ENCODE measurements at regions not wholly inside any gene's neighbourhood (a gene's known extent, or its start where the extent isn't known, plus 50 kb on each side); places are given as distances from the start of the nearest gene placed in this dataset.

- ChIA-PET CTCF (interaction anchor here (0.7 to 1.8 kb wide), 3 partner anchors 11 to 271 kb away, joined by 3 to 6 read pairs (median 4); no protein-coding TSS in a partner anchor), POLR2A (no interaction called here)
- H3K4me1 Mint-ChIP-seq = peaks cover 52 to 65% (median 57%) of the 10 kb centered on the region in 3 donors
- H3K4me3 ChIP-seq (ENCODE audit: low read length) = no peak overlapping the region
- H3K9me3 ChIP-seq (ENCODE audit: low read length) = no peaks in the 10 kb centered on the region
- H3K4me3 Mint-ChIP-seq = peak overlapping the region in 4 of 7 donors; percentile 21 to 73 (median 36)
- H3K27me3 ChIP-seq (ENCODE audit: insufficient read depth, low read length, poor library complexity, severe bottlenecking) = no peaks in the 10 kb centered on the region
- peak overlapping the region in 5 of 8 donors; percentile 6 to 78 (median 28) for H3K27ac Mint-ChIP-seq
- peaks cover 46% of the 10 kb centered on the region for H3K4me1 ChIP-seq (ENCODE audit: insufficient read depth, low read length)
- no peak for DNase-seq
- H3K36me3 ChIP-seq (ENCODE audit: insufficient read depth, low read length) = no peaks in the 10 kb centered on the region
- peaks cover 0 to 1% of the 10 kb centered on the region in 2 donors for H3K27me3 Mint-ChIP-seq
- H3K27ac ChIP-seq (ENCODE audit: low read depth, low read length) = no peak overlapping the region
- no peaks in the 10 kb centered on the region for H3K9me3 Mint-ChIP-seq
- peaks cover 1 to 21% (median 9%) of the 10 kb centered on the region in 3 donors for H3K36me3 Mint-ChIP-seq
Observed at GRCh38 chr6:30832864-30833263, 51.5 kb upstream of the DDR1 start.

GRCh38 chr6:30830438-30830837, 53.9 kb upstream of the DDR1 start:
- H3K36me3 Mint-ChIP-seq = peaks cover 0 to 34% (median 9%) of the 10 kb centered on the region in 3 donors
- H3K9me3 ChIP-seq (ENCODE audit: low read length) = no peaks in the 10 kb centered on the region
- peak in 1 of 5 donors; percentile 4 for DNase-seq
- peak overlapping the region; percentile 89 to 94 (median 93) for H3K4me3 Mint-ChIP-seq
- no peaks in the 10 kb centered on the region for H3K27me3 ChIP-seq (ENCODE audit: insufficient read depth, low read length, poor library complexity, severe bottlenecking)
- ChIA-PET POLR2A (interaction anchor here (1.0 to 1.2 kb wide), 2 partner anchors 12 to 109 kb away, joined by 5 to 7 read pairs; no protein-coding TSS in a partner anchor), CTCF (interaction anchor here (0.8 to 13.8 kb wide), 12 partner anchors 14 to 257 kb away, joined by 3 to 148 read pairs (median 6); partner anchors contain the start of genes DDR1 and IER3)
- no peaks in the 10 kb centered on the region for H3K36me3 ChIP-seq (ENCODE audit: insufficient read depth, low read length)
- H3K9me3 Mint-ChIP-seq = no peaks in the 10 kb centered on the region
- H3K4me1 ChIP-seq (ENCODE audit: insufficient read depth, low read length) = peaks cover 59% of the 10 kb centered on the region
- peak overlapping the region; percentile 37 to 100 (median 95) for H3K27ac Mint-ChIP-seq
- peaks cover 66 to 84% (median 73%) of the 10 kb centered on the region in 3 donors for H3K4me1 Mint-ChIP-seq
- H3K27me3 Mint-ChIP-seq = peaks cover 0 to 1% of the 10 kb centered on the region in 2 donors
- peak overlapping the region; percentile 73 for H3K4me3 ChIP-seq (ENCODE audit: low read length)
- peak overlapping the region; percentile 27 for H3K27ac ChIP-seq (ENCODE audit: low read depth, low read length)

GRCh38 chr6:30829639-30830255, 54.6 kb upstream of the DDR1 start:
- Mint-ChIP-seq H3K4me1 (peaks cover 63 to 82% (median 70%) of the 10 kb centered on the region in 3 donors), H3K4me3 (peak overlapping the region; percentile 89 to 94 (median 93)), H3K36me3 (peaks cover 0 to 36% (median 9%) of the 10 kb centered on the region in 3 donors), H3K9me3 (no peaks in the 10 kb centered on the region), H3K27me3 (peaks cover 0 to 1% of the 10 kb centered on the region in 2 donors), H3K27ac (peak overlapping the region; percentile 37 to 100 (median 95))
- H3K27ac ChIP-seq (ENCODE audit: low read depth, low read length) = peak overlapping the region; percentile 27
- CTCF ChIA-PET = interaction anchor here (0.7 to 13.8 kb wide), 18 partner anchors 14 to 350 kb away, joined by 3 to 148 read pairs (median 5); partner anchors contain the start of genes DDR1 and IER3
- H3K9me3 ChIP-seq (ENCODE audit: low read length) = no peaks in the 10 kb centered on the region
- POLR2A ChIA-PET = interaction anchor here (0.8 to 1.2 kb wide), 3 partner anchors 13 to 263 kb away, joined by 3 to 7 read pairs (median 5); no protein-coding TSS in a partner anchor
- H3K36me3 ChIP-seq (ENCODE audit: insufficient read depth, low read length) = no peaks in the 10 kb centered on the region
- H3K4me1 ChIP-seq (ENCODE audit: insufficient read depth, low read length) = peaks cover 52% of the 10 kb centered on the region
- no peaks in the 10 kb centered on the region for H3K27me3 ChIP-seq (ENCODE audit: insufficient read depth, low read length, poor library complexity, severe bottlenecking)
- H3K4me3 ChIP-seq (ENCODE audit: low read length) = peak overlapping the region; percentile 73
- DNase-seq = no peak

- Mint-ChIP-seq H3K36me3 (peaks cover 1 to 43% (median 9%) of the 10 kb centered on the region in 3 donors), H3K4me1 (peaks cover 63 to 82% (median 72%) of the 10 kb centered on the region in 3 donors), H3K27me3 (peaks cover 0 to 3% of the 10 kb centered on the region in 2 donors), H3K27ac (peak overlapping the region; percentile 37 to 100 (median 95)), H3K4me3 (peak overlapping the region; percentile 89 to 94 (median 93)), H3K9me3 (no peaks in the 10 kb centered on the region)
- Histone ChIP-seq H3K4me3 (ENCODE audit: low read length) (peak overlapping the region; percentile 73), H3K36me3 (ENCODE audit: insufficient read depth, low read length) (no peaks in the 10 kb centered on the region), H3K4me1 (ENCODE audit: insufficient read depth, low read length) (peaks cover 45% of the 10 kb centered on the region), H3K9me3 (ENCODE audit: low read length) (no peaks in the 10 kb centered on the region), H3K27me3 (ENCODE audit: insufficient read depth, low read length, poor library complexity, severe bottlenecking) (no peaks in the 10 kb centered on the region), H3K27ac (ENCODE audit: low read depth, low read length) (no peak overlapping the region)
- POLR2A ChIA-PET = interaction anchor here (0.8 kb wide), 1 partner anchor 264 kb away, joined by 3 read pairs; no protein-coding TSS in a partner anchor
- DNase-seq = no peak
- CTCF ChIA-PET = interaction anchor here (0.6 to 13.8 kb wide), 24 partner anchors 9 to 350 kb away, joined by 3 to 148 read pairs (median 4); partner anchors contain the start of genes DDR1 and IER3
Observed at GRCh38 chr6:30829033-30829432, 55.3 kb upstream of the DDR1 start.

- Histone ChIP-seq H3K9me3 (ENCODE audit: low read length) (no peaks in the 10 kb centered on the region), H3K4me3 (ENCODE audit: low read length) (peak overlapping the region; percentile 73), H3K4me1 (ENCODE audit: insufficient read depth, low read length) (peaks cover 44% of the 10 kb centered on the region), H3K36me3 (ENCODE audit: insufficient read depth, low read length) (no peaks in the 10 kb centered on the region), H3K27me3 (ENCODE audit: insufficient read depth, low read length, poor library complexity, severe bottlenecking) (no peaks in the 10 kb centered on the region), H3K27ac (ENCODE audit: low read depth, low read length) (peak overlapping the region; percentile 76)
- Mint-ChIP-seq H3K36me3 (peaks cover 3 to 50% (median 9%) of the 10 kb centered on the region in 3 donors), H3K4me1 (peaks cover 69 to 90% (median 79%) of the 10 kb centered on the region in 3 donors), H3K27ac (peak overlapping the region; percentile 37 to 100 (median 95)), H3K9me3 (no peaks in the 10 kb centered on the region), H3K4me3 (peak overlapping the region; percentile 89 to 94 (median 93)), H3K27me3 (peaks cover 0 to 4% of the 10 kb centered on the region in 2 donors)
- POLR2A ChIA-PET = no interaction called here
- CTCF ChIA-PET = interaction anchor here (0.6 to 13.8 kb wide), 24 partner anchors 8 to 286 kb away, joined by 3 to 148 read pairs (median 5); partner anchors contain the start of genes DDR1 and IER3
- DNase-seq = peak; percentile 62 to 83 (median 67)
Observed at GRCh38 chr6:30828027-30828962, 56.0 kb upstream of the DDR1 start.

GRCh38 chr6:30826961-30827342, 57.4 kb upstream of the DDR1 start:
- H3K27ac Mint-ChIP-seq = peak overlapping the region; percentile 37 to 96 (median 79)
- H3K36me3 ChIP-seq (ENCODE audit: insufficient read depth, low read length) = no peaks in the 10 kb centered on the region
- peaks cover 3 to 58% (median 4%) of the 10 kb centered on the region in 3 donors for H3K36me3 Mint-ChIP-seq
- peaks cover 71 to 97% (median 82%) of the 10 kb centered on the region in 3 donors for H3K4me1 Mint-ChIP-seq
- H3K4me3 Mint-ChIP-seq = peak overlapping the region in 6 of 7 donors; percentile 24 to 93 (median 90)
- H3K27me3 ChIP-seq (ENCODE audit: insufficient read depth, low read length, poor library complexity, severe bottlenecking) = no peaks in the 10 kb centered on the region
- H3K27me3 Mint-ChIP-seq = peaks cover 0 to 3% of the 10 kb centered on the region in 2 donors
- no peaks in the 10 kb centered on the region for H3K9me3 Mint-ChIP-seq
- CTCF ChIA-PET = interaction anchor here (1.3 to 13.8 kb wide), 6 partner anchors 9 to 260 kb away, joined by 4 to 148 read pairs (median 7); partner anchors contain the start of gene DDR1
- no peak overlapping the region for H3K27ac ChIP-seq (ENCODE audit: low read depth, low read length)
- peaks cover 54% of the 10 kb centered on the region for H3K4me1 ChIP-seq (ENCODE audit: insufficient read depth, low read length)
- no peak overlapping the region for H3K4me3 ChIP-seq (ENCODE audit: low read length)
- no peak for DNase-seq
- H3K9me3 ChIP-seq (ENCODE audit: low read length) = no peaks in the 10 kb centered on the region
- POLR2A ChIA-PET = interaction anchor here (0.6 kb wide), 1 partner anchor 1469 kb away, joined by 6 read pairs; no protein-coding TSS in a partner anchor

- H3K9me3 Mint-ChIP-seq = no peaks in the 10 kb centered on the region
- H3K27me3 Mint-ChIP-seq = peaks cover 0 to 3% of the 10 kb centered on the region in 2 donors
- peak overlapping the region in 1 of 7 donors; percentile 2 for H3K4me3 Mint-ChIP-seq
- ChIA-PET POLR2A (no interaction called here), CTCF (interaction anchor here (0.7 to 13.8 kb wide), 4 partner anchors 20 to 441 kb away, joined by 3 to 148 read pairs (median 3); partner anchors contain the start of gene DDR1)
- peaks cover under 1 to 55% (median 3%) of the 10 kb centered on the region in 3 donors for H3K36me3 Mint-ChIP-seq
- H3K27ac ChIP-seq (ENCODE audit: low read depth, low read length) = no peak overlapping the region
- H3K9me3 ChIP-seq (ENCODE audit: low read length) = no peaks in the 10 kb centered on the region
- no peak for DNase-seq
- peak overlapping the region in 5 of 8 donors; percentile 12 to 84 (median 50) for H3K27ac Mint-ChIP-seq
- H3K4me1 ChIP-seq (ENCODE audit: insufficient read depth, low read length) = peaks cover 42% of the 10 kb centered on the region
- peaks cover 58 to 93% (median 77%) of the 10 kb centered on the region in 3 donors for H3K4me1 Mint-ChIP-seq
- H3K27me3 ChIP-seq (ENCODE audit: insufficient read depth, low read length, poor library complexity, severe bottlenecking) = no peaks in the 10 kb centered on the region
- no peaks in the 10 kb centered on the region for H3K36me3 ChIP-seq (ENCODE audit: insufficient read depth, low read length)
- no peak overlapping the region for H3K4me3 ChIP-seq (ENCODE audit: low read length)
Observed at GRCh38 chr6:30824698-30825097, 59.6 kb upstream of the DDR1 start.
